Esophagus squamous epithelium (tissue), 4 donors: ENCODE measurements at regions not wholly inside any gene's neighbourhood (a gene's known extent, or its start where the extent isn't known, plus 50 kb on each side); places are given as distances from the start of the nearest gene placed in this dataset.

Experiments used
- CTCF ChIP-seq, 6 experiments: fragments of 450-650 bp in 4 of 6; fragments of 200-600 bp in 2 of 6; sonication (generic) in 2 of 6; IDR thresholded peaks; one replicate each; pipeline ENCODE4 v1.5.1; 2016 to 2019; ENCODE audit warnings: antibody characterized with exemption in 6 of 6, mild to moderate bottlenecking in 4 of 6, moderate library complexity in 4 of 6
- POLR2A ChIP-seq, 4 donors: fragments of 450-650 bp; IDR thresholded peaks; one replicate each; pipeline ENCODE4 v1.6.1; 2017; ENCODE audit warnings: antibody characterized with exemption in 4 of 4, mild to moderate bottlenecking in 4 of 4, moderate library complexity in 3 of 4

GRCh38 chr20:40571639-40572038, 117.4 kb downstream of the MAFB start:
- TF ChIP-seq POLR2A (IDR thresholded peaks at IDR 0.05): no peak
- no peak for TF ChIP-seq CTCF (IDR thresholded peaks at IDR 0.05)
